ENCODE measurements at regions not wholly inside any gene's neighbourhood (a gene's known extent, or its start where the extent isn't known, plus 50 kb on each side); places are given as distances from the start of the nearest gene placed in this dataset.

DNA sequence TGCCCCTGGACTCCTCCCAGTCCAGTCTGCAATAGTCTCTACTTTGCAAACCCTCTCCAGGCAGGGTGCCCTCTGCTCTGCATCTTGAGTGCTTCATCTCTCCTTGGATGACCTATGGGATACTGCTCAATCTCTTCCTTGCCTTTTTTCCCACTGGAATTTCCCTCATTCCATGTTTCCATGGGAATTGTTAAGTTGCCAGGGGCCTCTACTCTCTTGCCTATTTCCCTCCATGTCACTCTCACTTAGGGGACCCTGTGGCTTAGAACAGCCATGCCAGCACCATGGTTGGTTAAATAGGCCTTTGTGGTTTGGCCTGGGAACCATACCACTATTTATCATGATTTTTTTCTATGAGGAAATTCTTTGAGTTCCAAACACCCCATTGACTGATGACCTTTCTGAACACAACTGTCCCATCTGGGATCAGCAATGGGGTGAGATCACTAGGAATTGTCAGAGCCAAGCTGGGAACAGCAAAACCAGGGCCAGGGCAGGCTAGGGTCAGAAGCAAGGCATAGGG lies 91.4 kb upstream of the RBMS1 start:
- H3K4me3 Mint-ChIP-seq (ENCODE audit: unreplicated experiment) = no peak overlapping the region
- Histone ChIP-seq H3K4me3 (ENCODE audit: low read depth, low read length) (no peak overlapping the region), H3K9me3 (no peaks in the 10 kb centered on the region; the same call in 1 of the 2 replicates), H3K4me1 (peaks cover 14% of the 10 kb centered on the region), H3K36me3 (ENCODE audit: control insufficient read depth, insufficient read depth, low read length) (no peaks in the 10 kb centered on the region; the same call in 1 of the 2 replicates), H3K27me3 (replicated peaks; ENCODE audit: control insufficient read depth, insufficient read depth, low read length) (no peaks in the 10 kb centered on the region)
- ChIA-PET CTCF (no interaction called here), POLR2A (no interaction called here)
- peaks cover 5% of the 10 kb centered on the region for H3K36me3 Mint-ChIP-seq (ENCODE audit: insufficient read depth, unreplicated experiment)
- peaks cover 7% of the 10 kb centered on the region for H3K4me1 Mint-ChIP-seq (ENCODE audit: low read depth, unreplicated experiment)
- no peaks in the 10 kb centered on the region for H3K27me3 Mint-ChIP-seq (ENCODE audit: insufficient read depth, unreplicated experiment)
- no TSS peak for BruUV-seq (replicated peaks)
- no peak overlapping the region for H3K27ac Mint-ChIP-seq (ENCODE audit: unreplicated experiment)
- no peak for DNase-seq
- intact Hi-C loops (cut with micrococcal nuclease; ENCODE audit: unreplicated experiment) = loop anchor here (5.0 kb wide), 1 partner anchor 68 kb away; no protein-coding TSS in a partner anchor
- TF ChIP-seq, protein P1, sequence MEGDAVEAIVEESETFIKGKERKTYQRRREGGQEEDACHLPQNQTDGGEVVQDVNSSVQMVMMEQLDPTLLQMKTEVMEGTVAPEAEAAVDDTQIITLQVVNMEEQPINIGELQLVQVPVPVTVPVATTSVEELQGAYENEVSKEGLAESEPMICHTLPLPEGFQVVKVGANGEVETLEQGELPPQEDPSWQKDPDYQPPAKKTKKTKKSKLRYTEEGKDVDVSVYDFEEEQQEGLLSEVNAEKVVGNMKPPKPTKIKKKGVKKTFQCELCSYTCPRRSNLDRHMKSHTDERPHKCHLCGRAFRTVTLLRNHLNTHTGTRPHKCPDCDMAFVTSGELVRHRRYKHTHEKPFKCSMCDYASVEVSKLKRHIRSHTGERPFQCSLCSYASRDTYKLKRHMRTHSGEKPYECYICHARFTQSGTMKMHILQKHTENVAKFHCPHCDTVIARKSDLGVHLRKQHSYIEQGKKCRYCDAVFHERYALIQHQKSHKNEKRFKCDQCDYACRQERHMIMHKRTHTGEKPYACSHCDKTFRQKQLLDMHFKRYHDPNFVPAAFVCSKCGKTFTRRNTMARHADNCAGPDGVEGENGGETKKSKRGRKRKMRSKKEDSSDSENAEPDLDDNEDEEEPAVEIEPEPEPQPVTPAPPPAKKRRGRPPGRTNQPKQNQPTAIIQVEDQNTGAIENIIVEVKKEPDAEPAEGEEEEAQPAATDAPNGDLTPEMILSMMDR (IDR thresholded peaks at IDR 0.05; ENCODE audit: insufficient read depth in 1 of 2, low read depth in 1 of 2, low read length in 1 of 2, severe bottlenecking in 1 of 2, unreplicated experiment in 1 of 2) = no peak
- no peaks in the 10 kb centered on the region for H3K9me3 Mint-ChIP-seq (ENCODE audit: unreplicated experiment)

DNA sequence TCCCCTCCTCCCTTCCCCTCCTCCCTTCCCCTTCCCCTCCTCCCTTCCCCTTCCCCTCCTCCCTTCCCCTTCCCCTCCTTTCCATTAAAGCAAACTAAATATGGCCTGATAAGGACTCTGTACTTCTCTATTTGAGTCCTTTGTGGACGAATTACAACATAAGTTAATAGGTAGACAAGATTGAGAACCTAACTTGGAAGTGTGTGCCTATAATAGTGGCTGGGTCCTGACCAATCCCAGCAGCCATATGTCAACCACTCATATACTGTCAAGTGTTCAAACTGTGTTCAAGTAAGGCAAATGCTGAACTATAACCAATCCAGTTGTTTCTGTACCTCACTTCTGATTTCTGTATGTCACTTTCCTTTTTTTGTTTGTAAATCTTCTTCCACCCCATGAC lies 97.1 kb upstream of the RBMS1 start:
- Mint-ChIP-seq H3K4me1 (ENCODE audit: low read depth, unreplicated experiment) (peaks cover 10% of the 10 kb centered on the region), H3K27ac (ENCODE audit: unreplicated experiment) (peak overlapping the region; percentile 85), H3K4me3 (ENCODE audit: unreplicated experiment) (peak overlapping the region; percentile 48), H3K9me3 (ENCODE audit: unreplicated experiment) (peaks cover 16% of the 10 kb centered on the region), H3K36me3 (ENCODE audit: insufficient read depth, unreplicated experiment) (peaks cover 25% of the 10 kb centered on the region), H3K27me3 (ENCODE audit: insufficient read depth, unreplicated experiment) (peaks cover 4% of the 10 kb centered on the region)
- H3K4me3 ChIP-seq (ENCODE audit: low read depth, low read length) = no peak overlapping the region
- ChIA-PET CTCF (no interaction called here), POLR2A (no interaction called here)
- H3K9me3 ChIP-seq = no peaks in the 10 kb centered on the region; the same call in none of the 2 replicates
- no peaks in the 10 kb centered on the region for H3K27me3 ChIP-seq (replicated peaks; ENCODE audit: control insufficient read depth, insufficient read depth, low read length)
- intact Hi-C loops (cut with micrococcal nuclease; ENCODE audit: unreplicated experiment) = no loop called here
- no peaks in the 10 kb centered on the region for H3K4me1 ChIP-seq
- TF ChIP-seq, protein P1 (IDR thresholded peaks at IDR 0.05; ENCODE audit: insufficient read depth in 1 of 2, low read depth in 1 of 2, low read length in 1 of 2, severe bottlenecking in 1 of 2, unreplicated experiment in 1 of 2) = no peak
- DNase-seq = no peak
- H3K36me3 ChIP-seq (ENCODE audit: control insufficient read depth, insufficient read depth, low read length) = no peaks in the 10 kb centered on the region; the same call in 1 of the 2 replicates
- no TSS peak for BruUV-seq (replicated peaks)

DNA sequence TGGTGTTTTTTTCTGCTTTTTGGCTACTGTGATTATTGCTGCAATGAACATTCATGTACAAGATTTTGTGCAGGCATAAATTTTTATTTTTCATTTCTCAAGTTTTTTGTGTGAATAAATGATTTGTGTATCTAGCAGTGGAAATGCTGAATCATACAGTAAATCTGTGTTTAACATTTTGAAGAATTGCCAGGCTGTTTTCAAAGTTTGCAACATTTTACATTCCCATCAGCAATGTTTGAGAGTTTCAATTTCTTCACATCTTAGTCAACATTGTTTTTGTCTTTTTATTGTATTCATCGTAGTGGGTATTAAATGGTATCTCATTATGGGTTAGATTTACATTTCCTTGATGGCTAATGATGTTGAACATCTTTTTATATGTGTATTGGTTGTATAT lies 98.8 kb upstream of the RBMS1 start:
- Mint-ChIP-seq H3K36me3 (ENCODE audit: insufficient read depth, unreplicated experiment) (peaks cover 25% of the 10 kb centered on the region), H3K4me1 (ENCODE audit: low read depth, unreplicated experiment) (peaks cover 10% of the 10 kb centered on the region), H3K27ac (ENCODE audit: unreplicated experiment) (no peak overlapping the region), H3K4me3 (ENCODE audit: unreplicated experiment) (no peak overlapping the region), H3K27me3 (ENCODE audit: insufficient read depth, unreplicated experiment) (peaks cover 4% of the 10 kb centered on the region), H3K9me3 (ENCODE audit: unreplicated experiment) (peaks cover 16% of the 10 kb centered on the region)
- Histone ChIP-seq H3K36me3 (ENCODE audit: control insufficient read depth, insufficient read depth, low read length) (no peaks in the 10 kb centered on the region), H3K9me3 (no peaks in the 10 kb centered on the region; the same call in none of the 2 replicates), H3K4me1 (no peaks in the 10 kb centered on the region), H3K4me3 (ENCODE audit: low read depth, low read length) (no peak overlapping the region), H3K27me3 (replicated peaks; ENCODE audit: control insufficient read depth, insufficient read depth, low read length) (no peaks in the 10 kb centered on the region)
- DNase-seq = no peak
- BruUV-seq (replicated peaks) = no TSS peak
- intact Hi-C loops (cut with micrococcal nuclease; ENCODE audit: unreplicated experiment) = no loop called here
- CTCF ChIA-PET = no interaction called here
- POLR2A ChIA-PET = no interaction called here
- TF ChIP-seq, protein P1 (IDR thresholded peaks at IDR 0.05; ENCODE audit: insufficient read depth in 1 of 2, low read depth in 1 of 2, low read length in 1 of 2, severe bottlenecking in 1 of 2, unreplicated experiment in 1 of 2) = no peak
